HTR-8/SVneo (cell line): ENCODE measurements at regions not wholly inside any gene's neighbourhood (a gene's known extent, or its start where the extent isn't known, plus 50 kb on each side); places are given as distances from the start of the nearest gene placed in this dataset.
"Not testable (repeated sequence)": the region's sequence is repeated elsewhere in the genome, so short reads cannot be mapped to it uniquely, and the experiment has no call there.

Experiments
- DNase-seq: peaks from one replicate; pipeline ENCODE4 v3.0.0; 2011; ENCODE audit warnings: low spot score, mixed read lengths; ENCODE audit not compliant: insufficient read length
- FAIRE-seq: peaks from 2 replicates; lab custom pipeline; 2011; peaks lifted over from hg19 to GRCh38; lab: Jason Lieb, UNC

GRCh38 chr11:46188017-46188416 is 66.8 kb upstream of the PHF21A start:
- FAIRE-seq: no peak
- no peak for DNase-seq

GRCh38 chr11:46183819-46184218 is 62.6 kb upstream of the PHF21A start:
- no peak for FAIRE-seq

GRCh38 chr11:46181843-46182424 is 60.7 kb upstream of the PHF21A start:
- FAIRE-seq: no peak
- DNase-seq: no peak

More at GRCh38 chr11:46183819-46184218, 62.6 kb upstream of the PHF21A start:
- no peak for DNase-seq

DNA sequence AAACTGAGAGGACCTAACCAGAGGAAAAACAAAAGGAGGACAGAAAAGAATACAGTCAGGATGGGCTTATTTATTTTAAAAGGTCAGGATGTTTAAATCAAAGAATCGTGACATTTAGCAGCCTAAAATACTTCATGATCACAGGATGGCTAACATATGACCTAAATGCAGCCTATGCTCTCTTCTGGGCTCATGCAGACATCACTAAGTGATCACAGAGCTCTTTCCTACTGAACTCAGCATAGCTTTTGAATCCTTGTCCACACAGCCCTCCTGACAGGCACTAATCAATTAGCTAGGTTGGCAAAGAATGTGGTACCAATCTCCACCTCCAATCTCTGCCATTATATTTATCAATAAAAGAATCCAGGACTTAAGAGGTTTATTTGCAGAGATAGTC is 60.1 kb upstream of the PHF21A start:
- DNase-seq (no peak), FAIRE-seq (no peak)

- DNase-seq: no peak
- no peak for FAIRE-seq
Observed at GRCh38 chr11:46180736-46181135, 59.5 kb upstream of the PHF21A start.

GRCh38 chr11:46178513-46178912 is 57.3 kb upstream of the PHF21A start:
- DNase-seq: no peak
- no peak for FAIRE-seq

- DNase-seq: no peak
- no peak for FAIRE-seq
Observed at GRCh38 chr11:46176421-46176820, 55.2 kb upstream of the PHF21A start.

- no peak for FAIRE-seq
- no peak for DNase-seq
Observed at GRCh38 chr11:46175401-46176002, 54.2 kb upstream of the PHF21A start.

DNA sequence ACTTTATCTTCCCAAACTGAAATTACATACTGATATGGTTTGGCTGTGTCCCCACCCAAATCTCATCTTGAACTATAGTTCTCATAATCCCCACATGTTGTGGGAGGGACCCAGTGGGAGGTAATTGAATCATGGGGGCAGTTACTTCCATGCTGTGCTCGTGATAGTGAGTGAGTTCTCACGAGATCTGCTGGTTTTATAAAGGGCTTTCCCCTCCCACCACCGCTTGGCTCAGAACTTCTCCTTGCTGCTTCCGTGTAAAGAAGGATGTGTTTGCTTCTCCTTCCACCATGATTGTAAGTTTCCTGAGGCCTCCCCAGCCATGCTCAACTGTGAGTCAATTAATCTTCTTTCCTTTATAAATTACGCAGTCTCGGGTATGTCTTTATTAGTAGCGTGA is 50.4 kb upstream of the PHF21A start:
- DNase-seq, FAIRE-seq: not testable (repeated sequence)
